ENCODE measurements at regions not wholly inside any gene's neighbourhood (a gene's known extent, or its start where the extent isn't known, plus 50 kb on each side); places are given as distances from the start of the nearest gene placed in this dataset.
A peak's percentile ranks its signal among the peaks of the same experiment; 100 is the strongest.

GRCh38 chr1:196075621-196076020 is 532.6 kb downstream of the KCNT2 start (continued):
- no peak for TF ChIP-seq HMBOX1 (IDR thresholded peaks at IDR 0.05)
- no peak for TF ChIP-seq MEF2D (tag; conservative IDR thresholded peaks at IDR 0.05; ENCODE audit: low read depth)
- TF ChIP-seq PPARD (CRISPR knock-in tag; IDR thresholded peaks at IDR 0.05): no peak
- TF ChIP-seq MCM5 (IDR thresholded peaks at IDR 0.05; ENCODE audit: low read depth): no peak
- no peak for TF ChIP-seq SMAD1 (IDR thresholded peaks at IDR 0.05; ENCODE audit: low read depth, low read length, partially characterized antibody)
- no peak for TF ChIP-seq NKRF (IDR thresholded peaks at IDR 0.05; ENCODE audit: borderline replicate concordance)

- Histone ChIP-seq H3K79me2 (ENCODE audit: control insufficient read depth, insufficient read depth, low read length) (no peaks in the 10 kb centered on the region), H3K9me3 (replicated peaks; ENCODE audit: control insufficient read depth, insufficient read depth, low read depth, low read length) (no peaks in the 10 kb centered on the region), H4K20me1 (replicated peaks; ENCODE audit: control insufficient read depth, insufficient read depth, low read length) (no peaks in the 10 kb centered on the region), H3K4me3 (no peak overlapping the region), H2AFZ (ENCODE audit: low read depth, low read length) (no peak overlapping the region), H3K9me1 (ENCODE audit: control insufficient read depth, insufficient read depth, low read length) (no peaks in the 10 kb centered on the region), H3K9ac (ENCODE audit: insufficient read depth in 1 of 2, low read depth in 2 of 2, low read length in 2 of 2) (no peak overlapping the region), H3K36me3 (ENCODE audit: control insufficient read depth, insufficient read depth, low read length) (no peaks in the 10 kb centered on the region), H3K27ac (ENCODE audit: extremely low read depth, low read depth, low read length) (no peak overlapping the region), H3K4me1 (replicated peaks in 1 of 2; ENCODE audit: control insufficient read depth in 2 of 2, insufficient read depth in 2 of 2, low read length in 2 of 2) (no peaks in the 10 kb centered on the region), H3K4me2 (ENCODE audit: insufficient read depth, low read length) (no peak overlapping the region), H3K27me3 (ENCODE audit: control insufficient read depth in 2 of 2, insufficient read depth in 2 of 2, low read length in 2 of 2) (no peaks in the 10 kb centered on the region)
- peak; percentile 70; the same call in 1 of the 2 replicates for TF ChIP-seq BCOR (IDR thresholded peaks at IDR 0.05)
- TF ChIP-seq FOXJ2 (tag; IDR thresholded peaks at IDR 0.05): no peak
- no peak for TF ChIP-seq RBM22 (IDR thresholded peaks at IDR 0.05; ENCODE audit: low read depth, low read length, poor library complexity, severe bottlenecking)
- TF ChIP-seq XRCC5 (IDR thresholded peaks at IDR 0.05; ENCODE audit: low read depth, low read length): no peak
- TF ChIP-seq RBM25 (IDR thresholded peaks at IDR 0.05; ENCODE audit: low read depth, low read length, severe bottlenecking): peak; percentile 60
- FAIRE-seq (no peak), ATAC-seq (no peak), DNase-seq (ENCODE audit: extremely low read depth in 1 of 4, low spot score in 3 of 4) (no peak)
- CTCF ChIA-PET (ENCODE audit: low intra/inter-chr PET ratio): no interaction called here
- intact Hi-C loops (cut with micrococcal nuclease) (loop anchor here (5.0 kb wide), 1 partner anchor 1157 kb away; no protein-coding TSS in a partner anchor), in situ Hi-C loops (cut with MboI) (no loop called here)
- POLR2A ChIA-PET: no interaction called here
- BruUV-seq (replicated peaks): no TSS peak
These were observed 534.1 kb downstream of the KCNT2 start for GRCh38 chr1:196074182-196074581.

Data from K562 (cell line).